ENCODE measurements at regions not wholly inside any gene's neighbourhood (a gene's known extent, or its start where the extent isn't known, plus 50 kb on each side); places are given as distances from the start of the nearest gene placed in this dataset.

DNA sequence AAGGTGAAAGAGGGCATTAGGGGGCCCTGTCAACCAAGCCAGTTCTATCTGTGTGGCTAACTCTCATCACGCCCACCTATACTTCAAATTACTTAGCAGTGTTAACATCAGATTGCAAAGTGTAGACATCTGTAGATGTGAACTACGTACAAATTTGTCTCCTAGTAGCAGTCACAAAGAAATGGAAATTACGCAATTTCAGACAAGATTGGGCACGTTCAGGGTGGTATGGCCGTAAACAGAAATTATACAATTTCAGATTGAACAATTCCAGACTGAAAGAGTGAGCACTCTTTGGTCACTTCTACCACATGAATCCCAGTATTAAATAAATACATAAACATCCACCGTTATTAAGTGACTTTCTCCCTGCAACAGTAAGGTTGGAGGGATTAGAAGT is 592.7 kb upstream of the PSMD7 start (continued):
- TF ChIP-seq, protein P1, sequence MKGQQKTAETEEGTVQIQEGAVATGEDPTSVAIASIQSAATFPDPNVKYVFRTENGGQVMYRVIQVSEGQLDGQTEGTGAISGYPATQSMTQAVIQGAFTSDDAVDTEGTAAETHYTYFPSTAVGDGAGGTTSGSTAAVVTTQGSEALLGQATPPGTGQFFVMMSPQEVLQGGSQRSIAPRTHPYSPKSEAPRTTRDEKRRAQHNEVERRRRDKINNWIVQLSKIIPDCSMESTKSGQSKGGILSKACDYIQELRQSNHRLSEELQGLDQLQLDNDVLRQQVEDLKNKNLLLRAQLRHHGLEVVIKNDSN (IDR thresholded peaks at IDR 0.05; ENCODE audit: borderline replicate concordance, extremely low read length, insufficient read depth, low read depth, low read length) = no peak
- TF ChIP-seq TAF1 (IDR thresholded peaks at IDR 0.05; ENCODE audit: borderline replicate concordance, low read depth, low read length) (no peak), GATAD2B (conservative IDR thresholded peaks at IDR 0.05; ENCODE audit: low read depth) (no peak), TCF12 (IDR thresholded peaks at IDR 0.05; ENCODE audit: low read depth, low read length) (no peak), SIN3A (IDR thresholded peaks at IDR 0.05; ENCODE audit: low read depth, low read length) (no peak), CHD1 (IDR thresholded peaks at IDR 0.05; ENCODE audit: low read depth, low read length) (no peak), POLR2A (IDR thresholded peaks at IDR 0.05; ENCODE audit: low read depth, low read length) (no peak), BRCA1 (IDR thresholded peaks at IDR 0.05; ENCODE audit: low read depth, low read length) (no peak), MXI1 (IDR thresholded peaks at IDR 0.05; ENCODE audit: low read depth, low read length) (no peak), SREBF1 (IDR thresholded peaks at IDR 0.05; ENCODE audit: low read length) (no peak)

GRCh38 chr16:73697336-73697735 is 599.3 kb upstream of the PSMD7 start:
- no peaks in the 10 kb centered on the region for H4K20me1 ChIP-seq (ENCODE audit: control insufficient read depth, insufficient read depth)
- H3K9me3 ChIP-seq (replicated peaks; ENCODE audit: control insufficient read depth, insufficient read depth, low read length) = no peaks in the 10 kb centered on the region
- intact Hi-C loops (cut with micrococcal nuclease; ENCODE audit: unreplicated experiment) = no loop called here
- RAD21 ChIA-PET (ENCODE audit: unreplicated experiment) = no interaction called here
- in situ Hi-C loops (cut with MboI) = no loop called here
- no peak overlapping the region for H3K9ac ChIP-seq (ENCODE audit: control insufficient read depth, insufficient read depth, low read length)
- TF ChIP-seq PML (IDR thresholded peaks at IDR 0.05; ENCODE audit: low read length) = no peak
- TF ChIP-seq IKZF1 (conservative IDR thresholded peaks at IDR 0.05) = no peak
- no peak for TF ChIP-seq ZBED1 (IDR thresholded peaks at IDR 0.05; ENCODE audit: borderline replicate concordance)
- TF ChIP-seq SMARCA5 (IDR thresholded peaks at IDR 0.05) = no peak
- no peak for TF ChIP-seq ZBTB33 (IDR thresholded peaks at IDR 0.05)
- TF ChIP-seq EGR1 (IDR thresholded peaks at IDR 0.05; ENCODE audit: borderline replicate concordance in 1 of 2, low read depth in 2 of 2, low read length in 2 of 2) = no peak
- no peak for TF ChIP-seq WRNIP1 (IDR thresholded peaks at IDR 0.05; ENCODE audit: borderline replicate concordance, low read depth, low read length)
- no peak for TF ChIP-seq EED (IDR thresholded peaks at IDR 0.05; ENCODE audit: low read depth)
- no peak for TF ChIP-seq PAX5 (IDR thresholded peaks at IDR 0.05; ENCODE audit: borderline replicate concordance, low read depth, low read length)
- no peak for TF ChIP-seq HDGF (IDR thresholded peaks at IDR 0.05)
- no peak for TF ChIP-seq IKZF2 (IDR thresholded peaks at IDR 0.05)
- ATAC-seq (no peak), FAIRE-seq (no peak), DNase-seq (ENCODE audit: low read depth, low spot score) (no peak)
- H3K4me1 ChIP-seq (ENCODE audit: control insufficient read depth, insufficient read depth, low read length) = no peaks in the 10 kb centered on the region
- no peaks in the 10 kb centered on the region for H3K27me3 ChIP-seq (replicated peaks in 1 of 2; ENCODE audit: control insufficient read depth in 2 of 2, insufficient read depth in 2 of 2, low read length in 1 of 2)
- H3K36me3 ChIP-seq (ENCODE audit: control insufficient read depth in 2 of 2, insufficient read depth in 2 of 2, low read length in 1 of 2) = no peaks in the 10 kb centered on the region
- H3K4me2 ChIP-seq (ENCODE audit: control insufficient read depth, insufficient read depth) = no peak overlapping the region
- no peaks in the 10 kb centered on the region for H3K79me2 ChIP-seq (ENCODE audit: control insufficient read depth, insufficient read depth, low read length)
- no peak overlapping the region for H3K4me3 ChIP-seq
- POLR2A ChIA-PET = no interaction called here
- CTCF ChIA-PET = no interaction called here
- no peak overlapping the region for H2AFZ ChIP-seq (ENCODE audit: control insufficient read depth, low read depth, low read length)
- no TSS peak for BruUV-seq (replicated peaks)
- SMC1A ChIA-PET (ENCODE audit: uncharacterized antibody, unreplicated experiment) = no interaction called here
- H3K27ac ChIP-seq (ENCODE audit: control insufficient read depth, insufficient read depth) = no peak overlapping the region
